ENCODE measurements at regions not wholly inside any gene's neighbourhood (a gene's known extent, or its start where the extent isn't known, plus 50 kb on each side); places are given as distances from the start of the nearest gene placed in this dataset.

- TF ChIP-seq POLR2A (IDR thresholded peaks at IDR 0.05) (no peak), CTCF (IDR thresholded peaks at IDR 0.05) (no peak)
These were observed 66.9 kb downstream of the DLL1 start for GRCh38 chr6:170223718-170224693.

Measured in body of pancreas (tissue), 4 donors.